Fibroblast of skin of right biceps (primary cell): ENCODE measurements at regions not wholly inside any gene's neighbourhood (a gene's known extent, or its start where the extent isn't known, plus 50 kb on each side); places are given as distances from the start of the nearest gene placed in this dataset.
A peak's percentile ranks its signal among the peaks of the same experiment; 100 is the strongest.
"Not testable (repeated sequence)": the region's sequence is repeated elsewhere in the genome, so short reads cannot be mapped to it uniquely, and the experiment has no call there.

Experiments
- DNase-seq: peaks from one replicate; pipeline ENCODE4 v3.0.0-alpha.2; 2013

DNA sequence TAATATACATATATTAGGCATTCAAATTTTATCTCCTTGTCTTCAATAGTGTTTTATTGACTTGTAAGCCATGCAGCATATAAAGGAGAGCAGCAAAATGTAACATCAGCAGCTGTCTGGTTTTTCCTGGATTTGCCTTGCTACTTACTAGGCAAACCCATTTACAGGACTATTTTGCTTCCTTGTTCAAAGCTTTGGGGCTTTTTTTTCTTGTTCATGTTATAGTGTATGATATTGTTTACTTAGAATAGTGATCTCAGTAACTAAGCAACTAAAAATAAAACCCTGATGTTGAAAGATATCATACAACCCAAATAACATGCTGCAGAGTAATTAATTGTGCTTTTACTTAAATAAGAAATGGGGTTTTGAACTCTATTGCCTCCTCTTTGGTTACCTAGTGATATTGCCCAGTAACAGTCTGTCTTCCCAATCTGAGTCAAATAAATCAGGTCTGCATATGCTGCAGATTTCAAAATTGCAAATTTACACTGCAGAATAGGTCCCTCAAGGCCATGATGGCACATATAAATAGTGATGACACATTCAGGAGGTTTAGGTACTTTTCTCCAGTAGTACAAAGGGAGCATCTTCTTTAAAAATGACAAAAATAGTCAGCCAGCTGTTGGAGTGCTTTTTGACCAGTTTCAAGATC, 578.1 kb upstream of the NECTIN3 start:
- no peak for DNase-seq

DNA sequence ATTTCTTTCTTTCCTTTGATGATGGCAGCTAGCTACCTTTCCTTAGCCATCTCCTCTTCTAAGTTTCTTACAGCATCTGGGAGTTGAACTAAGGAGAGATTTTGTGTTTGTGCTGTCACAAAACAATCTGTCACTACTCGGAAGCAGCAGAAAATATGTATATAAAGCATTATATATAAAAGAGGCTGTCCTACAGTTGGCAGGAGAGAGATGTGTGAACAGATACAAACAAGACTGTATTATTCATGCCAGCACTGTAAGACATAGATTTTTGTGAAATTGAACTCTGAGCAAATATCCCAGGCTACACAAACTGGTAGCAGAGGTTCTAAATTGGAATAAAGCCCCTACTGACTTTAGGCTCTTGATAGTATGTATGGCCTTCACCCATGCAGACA, 577.5 kb upstream of the NECTIN3 start:
- DNase-seq, result no peak

GRCh38 chr3:110494728-110495127, 576.9 kb upstream of the NECTIN3 start:
- no peak for DNase-seq

DNA sequence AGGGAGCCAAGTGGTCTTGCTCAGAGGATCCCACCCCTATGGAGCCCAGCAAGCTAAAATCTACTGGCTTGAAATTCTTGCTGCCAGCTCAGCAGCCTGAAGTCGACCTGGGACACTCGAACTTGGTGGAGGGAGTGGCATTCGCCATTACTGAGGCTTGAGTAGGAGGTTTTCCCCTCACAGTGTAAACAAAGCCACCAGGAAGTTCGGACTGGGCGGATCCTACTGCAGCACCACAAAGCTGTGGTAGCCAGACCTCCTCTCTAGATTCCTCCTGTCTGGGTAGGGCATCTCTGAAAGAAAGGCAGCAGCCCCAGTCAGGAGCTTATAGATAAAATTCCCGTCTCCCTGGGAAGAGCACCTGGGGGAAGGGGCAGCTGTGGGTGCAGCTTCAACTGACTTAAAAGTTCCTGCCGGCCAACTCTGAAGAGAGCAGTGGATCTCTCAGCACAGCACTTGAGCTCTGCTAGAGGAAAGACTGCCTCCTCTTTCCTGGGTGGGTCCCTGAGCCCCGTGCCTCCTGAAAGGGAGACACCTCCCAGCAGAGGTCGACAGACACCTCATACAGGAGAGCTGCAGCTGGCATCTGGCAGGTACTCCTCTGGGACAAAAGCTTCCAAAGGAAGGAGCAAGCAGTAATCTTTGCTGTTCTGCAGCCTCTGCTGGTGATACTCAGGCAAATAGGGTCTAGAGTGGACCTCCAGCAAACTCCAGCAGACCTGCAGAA, 576.3 kb upstream of the NECTIN3 start:
- DNase-seq, result no peak

- no peak for DNase-seq
Observed at GRCh38 chr3:110504401-110504800, 567.2 kb upstream of the NECTIN3 start.

DNA sequence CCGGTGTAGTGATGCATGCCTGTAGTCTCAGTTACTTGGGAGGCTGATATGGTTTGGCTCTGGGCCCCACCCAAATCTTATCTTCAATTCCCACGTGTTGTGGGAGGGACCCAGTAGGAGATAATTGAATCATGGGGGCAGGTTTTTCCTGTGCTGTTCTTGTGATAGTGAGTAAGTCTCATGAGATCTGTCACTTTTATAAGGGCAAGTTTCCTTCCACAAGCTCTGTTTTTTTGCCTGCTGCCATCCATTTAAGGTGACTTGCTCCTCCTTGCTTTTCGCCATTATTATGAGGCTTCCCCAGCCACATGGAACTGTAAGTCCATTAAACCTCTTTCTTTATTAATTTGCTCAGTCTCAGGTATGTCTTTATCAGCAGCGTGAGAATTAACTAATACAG, 566.7 kb upstream of the NECTIN3 start:
- DNase-seq, result no peak

GRCh38 chr3:110506890-110507289, 564.7 kb upstream of the NECTIN3 start:
- DNase-seq, result no peak

- DNase-seq, result not testable (repeated sequence)
Observed at GRCh38 chr3:110507570-110507969, 564.0 kb upstream of the NECTIN3 start.

- no peak for DNase-seq
Observed at GRCh38 chr3:110512961-110513360, 558.7 kb upstream of the NECTIN3 start.

DNA sequence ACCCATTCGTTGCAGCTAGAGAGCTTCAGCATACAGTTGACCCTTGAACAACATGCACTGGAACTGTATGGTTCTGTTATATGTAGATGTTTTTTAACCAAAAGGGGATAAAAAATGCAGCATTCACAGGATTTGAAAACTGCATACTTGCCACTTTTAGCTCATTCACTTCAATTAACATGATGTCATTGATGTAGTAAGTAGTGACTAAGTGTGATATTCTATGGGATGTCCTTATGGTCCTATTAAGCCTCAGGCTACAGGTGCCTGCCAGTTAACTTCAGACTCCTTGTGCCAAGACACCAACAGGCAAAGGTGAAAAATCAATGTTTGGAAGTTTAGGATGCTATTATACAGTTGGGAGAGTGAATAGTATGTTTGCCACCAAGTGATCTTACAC, 553.6 kb upstream of the NECTIN3 start:
- no peak for DNase-seq

DNA sequence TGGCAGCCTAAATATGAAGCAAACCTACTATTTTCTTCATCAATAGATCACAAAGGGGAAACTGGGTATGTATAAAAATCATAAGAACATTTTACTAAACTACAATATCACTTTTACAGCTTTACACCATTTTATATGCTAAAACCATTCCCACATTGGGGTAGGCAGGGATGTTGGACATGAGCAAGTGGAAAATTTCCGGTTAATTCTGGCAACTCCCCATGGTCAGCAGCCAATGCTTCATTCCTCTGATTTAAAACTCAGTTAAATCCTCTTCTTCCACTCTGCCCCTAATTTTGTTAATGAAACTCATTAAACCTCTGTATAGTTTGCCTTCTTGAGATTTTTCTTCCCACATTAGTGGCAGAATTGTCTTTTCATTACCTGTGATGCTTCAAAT, 552.5 kb upstream of the NECTIN3 start:
- DNase-seq, result no peak

DNA sequence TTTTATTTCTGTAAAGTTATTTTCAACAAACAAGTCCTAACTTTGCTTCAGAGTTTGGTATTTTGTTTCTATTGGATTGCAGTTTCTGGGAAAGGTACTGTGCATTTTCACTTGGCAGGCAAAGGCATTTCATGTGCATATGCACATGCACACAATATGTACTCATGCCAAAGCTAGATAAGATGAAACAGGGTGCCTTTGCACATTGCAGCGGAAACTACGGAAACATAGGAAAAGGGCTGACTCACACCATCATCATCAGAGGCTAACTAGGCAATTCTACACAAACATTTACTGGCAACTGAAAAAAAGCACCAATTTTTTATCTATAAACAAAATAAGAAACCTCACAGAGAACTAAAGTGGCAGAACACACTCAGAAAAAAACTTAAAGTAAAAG, 550.6 kb upstream of the NECTIN3 start:
- DNase-seq, result peak; percentile 92

GRCh38 chr3:110525558-110526064, 546.0 kb upstream of the NECTIN3 start:
- not testable (repeated sequence) for DNase-seq

DNA sequence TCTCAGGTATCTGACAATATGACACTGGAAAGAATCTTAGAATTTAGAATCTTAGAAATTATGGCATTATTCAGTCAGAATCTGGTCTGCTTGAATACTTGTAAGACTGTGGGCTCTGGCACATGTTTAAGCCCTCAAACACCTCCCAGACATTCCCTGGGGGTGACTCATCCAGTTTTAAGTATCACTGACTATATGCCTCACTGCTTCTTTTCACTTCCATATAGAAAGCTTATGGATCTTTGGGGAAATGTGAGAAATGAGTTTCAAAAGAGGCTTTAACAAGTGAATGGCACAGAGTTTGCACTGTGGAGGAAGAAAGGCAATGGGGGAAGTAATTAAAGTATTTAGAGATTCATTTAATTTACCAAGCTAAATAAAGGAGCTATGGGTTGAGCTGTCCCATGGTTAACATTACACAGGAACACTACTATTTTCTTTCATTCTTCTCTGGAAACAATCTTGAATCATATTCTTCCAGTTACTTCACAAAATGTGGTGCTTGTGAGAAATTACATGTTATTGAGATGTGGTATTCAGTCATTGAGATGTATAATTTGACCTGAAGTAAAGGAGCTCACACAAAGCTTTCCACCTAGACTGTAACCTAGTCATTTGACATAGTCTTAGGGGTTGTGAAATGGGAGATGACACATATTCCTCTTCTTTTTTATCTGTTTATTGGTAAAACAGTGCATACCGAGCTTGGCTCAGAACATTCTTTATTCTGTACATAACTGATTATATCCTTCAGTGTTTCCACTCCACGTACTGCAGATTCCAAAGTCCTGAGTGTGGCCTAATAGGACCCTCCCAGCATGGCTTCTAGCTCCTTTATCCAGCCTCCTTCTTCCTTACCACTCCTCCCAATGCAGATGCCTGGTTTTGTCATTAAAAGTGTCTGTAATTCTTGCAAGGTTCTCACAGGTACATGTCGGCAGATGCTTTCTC, 544.6 kb upstream of the NECTIN3 start:
- peak; percentile 97 for DNase-seq

- no peak for DNase-seq
Observed at GRCh38 chr3:110528305-110529121, 543.1 kb upstream of the NECTIN3 start.

- no peak for DNase-seq
Observed at GRCh38 chr3:110530902-110531301, 540.7 kb upstream of the NECTIN3 start.

GRCh38 chr3:110533089-110533488, 538.5 kb upstream of the NECTIN3 start:
- no peak for DNase-seq

GRCh38 chr3:110542552-110543150, 529.0 kb upstream of the NECTIN3 start:
- peak; percentile 41 for DNase-seq

DNA sequence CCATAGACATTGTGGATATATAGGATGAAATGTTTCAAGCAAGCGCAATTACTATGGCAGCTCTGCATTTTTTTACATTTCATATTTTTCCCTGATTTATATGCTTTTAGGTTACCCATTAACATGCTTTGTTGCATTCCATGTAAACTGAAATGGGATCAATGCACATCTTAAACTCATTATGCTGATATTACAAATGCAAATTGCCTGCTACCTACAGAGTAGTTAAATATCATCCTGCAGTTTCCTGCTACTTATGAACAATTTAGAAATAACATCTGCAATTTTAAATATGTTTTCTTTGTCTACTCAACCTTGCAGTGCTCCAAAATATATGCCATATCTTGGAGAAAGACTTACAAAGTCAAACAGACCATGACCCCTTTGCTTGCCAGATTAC, 526.9 kb upstream of the NECTIN3 start:
- DNase-seq, result no peak

GRCh38 chr3:110550511-110550910, 521.1 kb upstream of the NECTIN3 start:
- no peak for DNase-seq

- no peak for DNase-seq
Observed at GRCh38 chr3:110562621-110563020, 509.0 kb upstream of the NECTIN3 start.

DNA sequence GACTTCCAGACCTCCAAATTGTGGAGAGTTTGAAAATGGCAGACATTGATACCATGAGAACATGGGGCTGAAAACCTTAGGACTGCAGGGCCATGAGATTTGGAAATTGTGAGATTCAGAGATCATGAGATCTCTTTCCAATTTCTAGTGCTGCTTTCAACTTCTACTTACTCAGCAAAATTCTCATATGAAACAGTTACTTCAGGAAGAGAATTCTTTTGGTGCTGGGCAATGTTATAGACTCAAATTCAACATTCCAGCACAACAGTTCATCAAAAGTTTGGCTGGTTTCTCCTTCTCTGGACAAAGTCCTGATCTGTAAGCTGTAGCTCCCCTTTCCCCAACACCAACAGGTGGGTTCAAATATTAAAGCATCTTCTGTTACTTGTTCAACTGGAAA, 506.9 kb upstream of the NECTIN3 start:
- DNase-seq, result no peak
